ENCODE measurements at regions not wholly inside any gene's neighbourhood (a gene's known extent, or its start where the extent isn't known, plus 50 kb on each side); places are given as distances from the start of the nearest gene placed in this dataset.
"Not testable (repeated sequence)": the region's sequence is repeated elsewhere in the genome, so short reads cannot be mapped to it uniquely, and the experiment has no call there.

DNA sequence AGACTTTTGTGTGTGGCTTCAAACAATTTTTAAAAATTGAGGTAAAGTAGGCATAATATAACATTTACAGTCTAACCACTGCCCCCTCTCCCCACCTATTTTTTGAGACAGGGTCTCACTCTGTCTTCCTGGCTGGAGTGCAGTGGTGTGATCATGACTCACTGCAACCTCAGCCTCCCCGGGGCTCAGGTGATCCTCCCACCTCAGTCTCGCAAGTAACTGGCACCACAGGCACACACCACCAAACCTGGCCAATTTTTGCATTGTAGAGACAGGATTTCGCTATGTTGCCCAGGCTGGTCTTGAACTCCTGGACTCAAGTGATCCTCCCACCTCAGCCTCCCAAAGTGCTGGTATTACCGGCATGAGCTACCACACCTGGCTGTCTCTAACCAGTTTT lies 161.8 kb downstream of the GOSR1 start:
- DNase-seq (ENCODE audit: low spot score), result not testable (repeated sequence)

GRCh38 chr17:30631651-30632050 lies 154.4 kb downstream of the GOSR1 start:
- DNase-seq (ENCODE audit: low spot score), result not testable (repeated sequence)

- not testable (repeated sequence) for DNase-seq (ENCODE audit: low spot score)
Observed at GRCh38 chr17:30625380-30625779, 148.2 kb downstream of the GOSR1 start.

GRCh38 chr17:30624180-30624579 lies 147.0 kb downstream of the GOSR1 start:
- not testable (repeated sequence) for DNase-seq (ENCODE audit: low spot score)

GRCh38 chr17:30609682-30610081 lies 132.5 kb downstream of the GOSR1 start:
- DNase-seq (ENCODE audit: low spot score), result not testable (repeated sequence)

GRCh38 chr17:30605523-30605922 lies 128.3 kb downstream of the GOSR1 start:
- DNase-seq (ENCODE audit: low spot score), result no peak

DNA sequence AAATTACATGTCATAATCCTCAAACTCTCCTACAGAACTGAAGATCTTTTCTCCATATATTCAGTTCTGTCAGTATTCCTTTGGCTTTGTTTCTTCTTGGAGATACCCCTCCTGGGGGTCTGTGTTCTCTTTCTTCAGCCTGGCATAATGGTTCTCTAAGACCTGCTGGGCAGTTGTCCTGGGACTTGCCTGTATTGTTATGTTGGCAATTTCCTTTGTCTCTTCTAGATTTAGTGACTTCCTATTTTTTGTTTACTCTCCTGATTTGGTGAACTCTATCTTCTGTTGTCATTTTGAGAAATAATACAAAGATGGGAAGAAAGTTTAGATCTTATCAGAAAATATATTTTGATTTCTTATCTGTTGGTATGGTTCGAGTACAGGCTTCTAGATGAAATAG lies 127.8 kb downstream of the GOSR1 start:
- no peak for DNase-seq (ENCODE audit: low spot score)

DNA sequence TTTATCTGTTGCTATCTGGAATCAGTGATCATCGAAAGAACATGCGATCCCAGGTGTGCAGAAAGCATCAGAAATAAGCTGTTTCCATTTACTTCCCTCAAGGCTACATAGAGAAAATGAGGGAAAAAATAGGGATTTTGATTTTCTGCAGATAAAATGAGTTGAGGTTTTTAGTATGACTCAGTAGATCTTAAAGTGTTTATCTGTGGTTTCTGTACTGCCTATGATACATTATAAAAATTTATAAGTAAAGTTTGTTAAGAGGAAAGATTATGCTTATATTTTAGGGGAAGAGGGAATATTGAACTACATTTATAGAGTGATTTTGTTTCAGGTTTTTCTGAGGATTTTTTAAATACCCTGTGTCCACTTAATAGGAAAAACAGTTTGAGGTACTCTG lies 125.2 kb downstream of the GOSR1 start:
- DNase-seq (ENCODE audit: low spot score), result not testable (repeated sequence)

- not testable (repeated sequence) for DNase-seq (ENCODE audit: low spot score)
Observed at GRCh38 chr17:30601984-30602383, 124.8 kb downstream of the GOSR1 start.

- peak; percentile 23 for DNase-seq (ENCODE audit: low spot score)
Observed at GRCh38 chr17:30600830-30601494, 123.8 kb downstream of the GOSR1 start.

GRCh38 chr17:30600060-30600829 lies 123.0 kb downstream of the GOSR1 start:
- DNase-seq (ENCODE audit: low spot score), result peak; percentile 73

GRCh38 chr17:30599428-30600059 lies 122.3 kb downstream of the GOSR1 start:
- no peak for DNase-seq (ENCODE audit: low spot score)

DNA sequence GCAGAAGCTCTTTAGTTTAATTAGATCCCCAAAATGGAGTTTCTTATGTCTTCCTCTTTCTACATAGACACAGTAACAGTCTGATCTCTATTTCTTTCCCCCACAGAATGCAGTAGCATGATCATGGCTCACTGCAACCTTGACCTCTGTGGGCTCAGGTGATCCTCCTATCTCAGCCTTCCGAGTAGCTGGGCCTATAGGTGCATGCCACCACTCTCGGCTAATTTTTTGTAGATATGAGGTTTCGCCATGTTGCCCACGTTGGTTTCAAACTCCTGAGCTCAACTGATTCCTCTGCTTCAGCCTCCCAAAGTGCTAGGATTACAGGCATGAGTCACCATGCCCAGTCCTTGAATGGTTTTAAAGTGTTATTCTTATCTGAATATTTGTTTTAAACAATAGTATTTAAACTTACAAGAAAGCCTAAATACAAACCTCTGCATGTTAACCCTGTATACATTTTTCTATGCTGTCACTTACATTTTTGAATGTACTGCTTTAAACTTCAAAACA lies 120.6 kb downstream of the GOSR1 start:
- no peak for DNase-seq (ENCODE audit: low spot score)

GRCh38 chr17:30596948-30597775 lies 120.0 kb downstream of the GOSR1 start:
- DNase-seq (ENCODE audit: low spot score), result not testable (repeated sequence)

DNA sequence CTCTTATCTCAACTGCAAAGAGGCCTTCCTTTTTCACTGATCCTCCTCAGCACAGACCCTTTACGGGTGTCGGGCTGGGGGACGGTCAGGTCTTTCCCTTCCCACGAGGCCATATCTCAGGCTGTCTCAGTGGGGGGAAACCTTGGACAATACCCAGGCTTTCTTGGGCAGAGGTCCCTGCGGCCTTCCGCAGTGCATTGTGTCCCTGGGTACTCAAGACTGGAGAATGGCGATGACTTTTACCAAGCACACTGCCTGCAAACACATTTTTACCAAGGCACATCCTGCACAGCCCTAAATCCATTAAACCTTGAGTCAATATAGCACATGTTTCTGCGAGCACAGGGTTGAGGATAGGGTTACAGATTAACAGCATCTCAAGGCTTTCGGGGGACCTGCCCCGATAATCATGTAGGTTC lies 117.8 kb downstream of the GOSR1 start:
- DNase-seq (ENCODE audit: low spot score), result not testable (repeated sequence)

DNA sequence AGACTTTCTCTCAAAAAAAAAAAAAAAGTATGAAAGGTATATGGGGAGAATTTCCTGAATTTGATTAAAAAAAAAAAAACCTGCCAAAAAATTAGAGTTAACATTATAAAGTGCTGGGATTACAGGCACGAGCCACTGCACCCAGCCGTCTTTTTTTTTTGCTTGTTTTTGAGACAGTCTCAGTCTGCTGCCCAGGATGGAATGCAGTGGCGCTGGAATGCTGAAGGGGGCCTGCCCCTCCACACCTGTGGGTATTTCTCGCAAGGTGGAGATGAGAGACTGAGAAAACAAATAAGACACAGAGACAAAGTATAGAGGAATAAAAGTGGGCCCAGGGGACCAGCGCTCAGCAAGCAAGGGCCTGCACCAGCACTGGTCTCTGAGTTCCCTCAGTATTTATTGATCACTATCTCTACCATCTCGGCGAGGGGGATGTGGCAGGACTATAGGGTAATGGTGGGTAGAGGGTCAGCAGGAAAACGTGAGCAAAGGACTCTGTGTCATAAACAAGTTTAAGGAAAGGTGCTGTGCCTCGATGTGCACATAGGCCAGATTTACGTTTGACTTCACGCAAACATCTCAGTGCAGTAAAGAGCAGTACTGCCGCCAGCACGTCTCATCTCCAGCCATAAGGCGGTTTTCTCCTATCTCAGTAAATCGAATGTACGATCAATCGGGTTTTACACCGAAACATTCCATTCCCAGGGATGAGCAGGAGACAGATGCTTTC lies 117.2 kb downstream of the GOSR1 start:
- DNase-seq (ENCODE audit: low spot score), result no peak

DNA sequence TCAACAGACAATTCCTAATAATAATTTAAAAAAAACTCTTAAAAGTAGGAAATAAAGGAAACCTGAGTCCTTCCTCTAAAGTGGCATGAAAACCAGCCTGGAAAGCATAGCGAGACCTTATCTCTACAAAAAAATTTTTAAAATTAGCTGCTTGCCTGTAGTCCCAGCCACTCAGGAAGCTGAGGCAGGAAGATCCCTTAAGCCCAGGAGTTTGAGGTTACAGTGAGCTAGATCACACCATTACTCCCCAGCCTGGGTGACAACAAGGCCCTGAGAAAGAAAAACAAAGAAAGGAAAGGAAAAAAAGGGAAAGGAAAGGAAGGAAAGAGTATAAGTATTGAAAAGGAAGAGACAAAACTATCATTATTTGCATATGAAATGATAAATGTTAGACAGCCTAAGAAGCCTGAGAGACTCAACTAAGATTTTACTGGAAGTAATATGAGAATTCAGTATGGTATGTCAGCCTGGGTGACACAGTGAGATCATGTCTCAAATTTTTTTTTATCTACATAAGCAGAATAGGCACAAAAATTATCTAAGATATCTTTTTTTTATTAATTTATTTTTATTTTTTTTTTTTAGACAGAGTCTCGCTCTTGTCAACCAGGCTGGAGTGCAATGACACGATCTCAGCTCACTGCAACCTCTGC lies 113.0 kb downstream of the GOSR1 start:
- no peak for DNase-seq (ENCODE audit: low spot score)

GRCh38 chr17:30589431-30589830 lies 112.2 kb downstream of the GOSR1 start:
- no peak for DNase-seq (ENCODE audit: low spot score)

DNA sequence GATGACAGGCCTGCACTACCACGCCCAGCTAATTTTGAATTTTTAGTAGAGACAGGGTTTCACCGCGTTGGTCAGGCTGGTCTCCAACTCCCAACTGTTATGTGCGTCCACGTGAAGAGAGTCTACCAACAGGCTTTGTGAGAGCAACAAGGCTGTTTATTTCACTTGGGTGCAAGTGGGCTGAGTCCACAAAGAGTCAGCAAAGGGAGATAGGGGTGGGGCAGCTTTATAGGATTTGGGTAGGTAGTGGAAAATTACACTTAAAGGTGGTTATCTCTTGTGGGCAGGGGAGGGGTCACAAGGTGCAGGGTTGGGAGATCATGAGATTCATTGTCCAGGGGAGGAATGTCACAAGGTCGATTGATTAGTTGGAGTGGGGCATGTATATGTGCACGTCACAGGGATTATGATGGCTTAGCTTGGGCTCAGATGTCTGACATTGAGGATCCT lies 111.6 kb downstream of the GOSR1 start:
- DNase-seq (ENCODE audit: low spot score), result no peak

- peak; percentile 83 for DNase-seq (ENCODE audit: low spot score)
Observed at GRCh38 chr17:30586818-30587595, 109.8 kb downstream of the GOSR1 start.
